Stimulated activated CD4-positive, alpha-beta T cell treated with anti-CD3 and anti-CD28 coated beads, Interleukin-12 subunit alpha, Interleukin-12 subunit beta, amount 100 ng/mL, for 48 hours (primary cell): ENCODE measurements at regions not wholly inside any gene's neighbourhood (a gene's known extent, or its start where the extent isn't known, plus 50 kb on each side); places are given as distances from the start of the nearest gene placed in this dataset.
"Not testable (repeated sequence)": the region's sequence is repeated elsewhere in the genome, so short reads cannot be mapped to it uniquely, and the experiment has no call there.

Experiments
- DNase-seq, 3 donors: peaks; one replicate each; pipeline ENCODE4 v3.0.0-alpha.2; 2020; ENCODE audit warnings: low read depth in 2 of 3, low spot score in 1 of 3

DNA sequence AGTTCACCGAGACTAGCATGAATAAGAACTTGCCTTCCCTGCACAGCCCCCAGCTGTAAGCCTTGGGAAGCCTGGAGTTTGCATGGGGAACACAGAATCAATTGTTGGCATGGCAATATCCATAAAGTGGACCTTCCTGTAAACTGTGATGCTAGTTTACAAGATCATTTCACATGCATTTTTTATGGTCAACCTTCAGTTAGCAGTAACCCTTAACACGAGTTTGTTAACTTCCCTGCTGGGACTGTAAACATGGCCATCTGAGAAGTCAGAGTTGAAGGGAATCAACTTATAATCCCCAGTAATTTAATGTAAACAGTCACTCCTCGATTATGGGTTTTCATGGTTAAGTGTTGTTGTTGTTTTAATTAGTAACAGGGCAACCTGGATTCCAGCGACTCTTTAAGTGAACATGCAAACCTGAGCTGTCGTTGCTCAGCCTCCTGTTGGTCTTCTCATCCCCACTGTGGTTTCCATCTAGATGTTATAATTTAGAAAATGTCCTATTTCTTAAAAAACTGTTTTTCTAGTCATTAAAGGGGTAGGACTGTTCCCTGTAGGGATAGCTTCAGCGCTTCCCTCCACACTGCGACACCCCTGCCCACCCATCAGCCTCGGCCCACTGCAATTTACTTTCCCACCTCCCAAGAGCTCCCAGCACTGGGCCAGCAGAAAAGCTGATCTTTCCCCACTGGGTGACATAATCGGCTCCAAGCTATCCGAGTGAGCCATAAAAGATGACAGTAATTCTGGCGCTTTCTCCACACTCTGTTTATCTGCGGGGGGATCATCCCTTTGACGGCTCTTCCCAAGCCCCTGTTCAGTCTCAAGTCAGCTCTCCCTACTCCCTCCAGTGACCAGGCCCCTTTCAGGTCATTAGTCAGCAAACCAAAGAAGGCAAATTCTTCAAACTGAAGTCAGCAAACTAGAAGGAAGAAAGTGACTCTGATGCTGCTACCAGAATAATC is 107.6 kb upstream of the IPO9 start:
- DNase-seq = no peak

DNA sequence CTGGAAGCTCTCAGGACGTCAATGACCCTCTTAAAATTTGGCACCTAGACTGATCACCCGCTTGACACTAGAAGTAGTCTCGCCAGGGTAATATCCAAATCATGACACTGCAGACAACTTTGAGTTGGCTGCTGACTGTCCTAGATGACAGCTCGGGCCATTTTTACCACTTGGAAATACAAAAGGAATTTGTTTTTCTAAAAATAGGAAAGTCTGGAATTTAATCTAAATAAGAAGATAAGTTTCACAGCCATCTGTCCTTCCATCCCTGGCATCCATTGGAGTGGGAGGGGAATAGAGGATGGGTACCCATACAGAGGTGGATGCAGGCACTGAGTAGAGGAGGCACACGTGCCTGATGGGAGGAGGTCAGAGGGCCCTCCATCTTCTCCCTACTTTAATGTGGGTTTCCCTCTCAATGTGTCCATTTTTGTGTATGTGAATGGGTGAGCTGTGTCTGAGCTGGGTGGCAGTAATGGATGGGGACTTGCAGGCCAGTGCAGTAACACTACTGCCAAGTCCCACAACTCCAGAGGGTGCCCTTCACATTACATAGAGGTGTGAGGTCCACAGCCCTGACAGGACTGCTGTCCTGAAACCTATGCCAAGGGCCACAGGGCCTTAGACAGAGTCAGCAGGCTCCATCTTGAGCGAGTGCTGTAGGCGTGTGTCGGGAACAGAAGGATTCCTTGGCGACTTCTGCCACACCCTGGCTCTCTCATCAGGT is 104.8 kb upstream of the IPO9 start:
- no peak for DNase-seq

DNA sequence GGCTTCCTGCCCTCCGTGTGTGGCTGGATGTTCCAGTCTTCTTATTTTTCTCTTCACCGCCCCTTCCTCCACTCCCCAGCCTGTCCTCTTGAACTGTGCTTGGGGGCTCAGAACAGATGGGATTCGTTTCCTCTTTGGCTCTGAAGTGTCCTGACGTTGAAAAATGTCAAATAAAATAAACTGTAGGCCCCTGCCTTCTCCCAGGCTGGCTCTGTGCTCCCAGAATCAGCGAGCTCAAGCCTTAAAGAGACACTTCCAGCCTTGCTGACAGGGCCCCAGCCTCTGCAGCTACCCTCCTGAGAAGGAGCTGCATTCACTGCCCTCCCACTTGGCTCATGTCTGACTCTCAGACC is 104.2 kb upstream of the IPO9 start:
- DNase-seq = no peak

DNA sequence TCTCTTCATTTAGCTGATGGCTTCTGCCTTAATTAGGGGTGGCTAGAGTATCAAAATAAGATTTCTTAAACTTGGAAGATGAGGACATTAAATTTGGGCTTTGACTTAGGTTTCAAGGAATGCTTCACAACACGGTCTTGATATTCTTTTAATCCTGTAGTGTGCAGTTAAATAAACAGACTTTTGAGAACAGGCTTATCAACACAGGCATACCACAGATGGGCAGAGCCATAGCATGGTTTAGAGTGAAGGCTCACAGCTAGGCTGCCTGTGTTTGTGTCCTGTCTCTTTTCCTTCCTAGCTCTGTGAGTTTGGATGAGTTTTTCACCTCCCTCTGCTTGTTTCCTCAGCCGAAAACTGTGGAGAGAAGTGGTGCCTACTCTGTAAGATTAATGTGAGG is 102.3 kb upstream of the IPO9 start:
- no peak for DNase-seq

DNA sequence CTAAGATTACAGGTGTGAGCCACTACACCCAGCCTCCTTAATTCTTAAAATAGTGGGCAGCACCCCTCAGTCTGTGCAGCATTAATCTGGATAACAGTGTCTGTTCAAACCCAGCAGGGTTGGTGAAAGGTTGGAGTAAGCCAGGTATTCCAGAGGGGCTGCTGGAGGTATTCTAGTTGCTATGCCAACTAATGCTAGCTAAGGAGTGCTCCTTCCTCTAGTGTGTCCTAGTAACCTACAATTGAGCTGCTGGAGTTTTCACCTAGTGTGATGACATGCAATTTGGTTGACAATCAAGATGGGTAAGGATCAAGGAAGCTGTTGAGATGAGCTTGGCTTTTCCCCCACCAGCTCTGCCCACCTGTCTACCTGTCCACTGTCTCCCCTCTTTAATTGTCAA is 100.2 kb upstream of the IPO9 start:
- no peak for DNase-seq

DNA sequence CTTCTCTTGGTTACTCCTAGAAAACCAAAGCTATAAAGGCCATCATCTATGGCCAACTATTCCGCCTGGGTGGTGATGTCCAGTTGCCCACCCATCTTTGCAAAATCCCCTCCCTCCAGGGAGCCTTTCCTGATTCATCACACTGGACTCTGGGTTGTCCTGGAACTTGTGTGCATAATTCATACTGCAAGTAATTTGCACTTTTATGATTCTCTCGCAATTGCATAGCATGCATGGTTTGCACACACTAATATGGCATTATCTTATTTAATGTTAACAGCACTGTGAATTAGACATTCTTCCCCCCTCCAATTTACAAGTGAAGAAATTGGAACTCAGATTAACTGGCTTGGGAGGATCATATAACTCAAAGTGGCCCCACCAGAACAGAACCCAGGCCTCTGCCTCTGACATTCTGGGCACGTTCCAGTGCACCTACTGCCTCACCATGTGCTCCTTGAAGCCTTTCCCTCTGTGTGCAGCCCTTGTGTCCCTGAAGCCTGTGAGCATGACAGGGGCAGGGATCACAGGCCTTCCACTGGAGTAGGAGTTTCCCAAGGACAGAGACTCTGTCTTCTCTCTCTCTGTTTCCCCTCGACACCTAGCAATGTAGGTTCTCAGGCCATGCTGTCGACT is 98.9 kb upstream of the IPO9 start:
- no peak for DNase-seq

DNA sequence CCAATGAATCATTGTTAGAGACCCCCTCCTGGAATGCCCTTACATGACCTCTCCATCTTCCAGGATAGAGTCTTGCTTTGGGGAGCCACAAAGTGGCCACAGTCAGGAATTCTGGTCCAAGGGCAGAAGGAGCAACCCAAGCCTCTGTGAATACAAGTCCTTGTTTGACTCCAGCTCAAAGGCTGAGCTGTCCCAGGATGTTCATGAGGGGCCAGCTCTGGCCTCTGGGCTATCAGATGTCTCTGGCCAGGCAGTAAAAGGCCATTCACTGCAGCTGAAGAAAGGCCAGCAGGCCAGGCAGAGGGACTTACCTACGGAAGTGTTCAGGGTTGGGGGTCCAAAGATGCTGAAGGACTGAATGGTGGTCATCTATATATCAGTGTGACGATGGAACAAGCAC is 98.3 kb upstream of the IPO9 start:
- no peak for DNase-seq

DNA sequence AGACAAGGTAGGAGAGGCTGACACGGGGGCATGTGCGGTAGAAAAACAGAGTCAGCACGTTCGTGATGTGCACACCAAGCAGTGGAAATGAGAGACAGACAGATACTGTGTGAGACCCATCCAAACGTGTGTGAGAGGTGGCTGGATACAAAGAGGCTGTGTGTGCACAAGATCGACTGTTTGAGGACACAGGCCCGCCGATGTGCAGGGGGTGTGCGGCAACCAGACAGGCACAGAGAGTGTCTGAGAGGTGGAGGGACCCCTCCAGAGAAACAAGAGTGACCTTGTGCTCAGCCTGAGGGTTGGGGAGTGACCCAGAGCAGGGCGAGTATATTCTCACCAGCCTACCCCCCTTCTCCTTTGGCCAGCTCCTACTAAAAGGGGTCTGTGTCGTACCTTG is 97.8 kb upstream of the IPO9 start:
- DNase-seq = no peak

DNA sequence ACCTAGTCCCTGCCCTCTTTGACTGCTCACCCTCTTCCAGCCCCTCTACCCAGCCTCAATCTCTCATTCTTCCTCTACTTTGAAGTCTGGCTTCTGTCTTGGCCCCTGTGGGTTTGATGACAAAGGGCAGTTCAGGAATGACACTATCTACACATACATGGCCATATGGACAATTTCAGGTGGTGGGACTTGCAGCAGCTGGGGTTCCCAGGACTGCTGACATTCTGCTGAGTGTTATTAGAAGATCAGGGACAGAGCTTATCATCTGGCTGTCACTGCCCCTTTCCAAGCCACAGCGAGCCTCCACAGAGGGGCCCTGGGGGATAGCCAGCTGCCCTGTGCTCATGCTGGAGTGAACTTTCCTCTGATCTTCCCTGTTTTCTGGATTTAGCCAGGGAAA is 97.4 kb upstream of the IPO9 start:
- DNase-seq = no peak

DNA sequence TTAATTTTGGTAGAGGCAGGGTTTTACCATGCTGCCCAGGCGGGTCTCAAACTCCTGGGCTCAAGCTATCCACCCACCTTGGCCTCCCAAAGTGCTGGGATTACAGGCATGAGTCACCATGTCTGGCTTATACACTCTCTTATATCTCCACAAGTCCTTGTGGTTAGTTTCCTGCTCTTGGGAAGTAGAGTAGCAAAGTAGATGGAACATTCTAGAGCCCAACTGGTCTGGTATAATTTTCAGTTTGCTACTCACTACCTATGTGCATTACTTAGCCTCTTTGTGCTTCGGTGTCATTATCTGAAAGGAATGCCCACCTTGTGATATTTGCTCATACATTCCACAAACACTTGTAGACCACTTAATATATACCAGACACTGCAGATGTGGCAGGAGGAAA is 96.6 kb upstream of the IPO9 start:
- DNase-seq = no peak

DNA sequence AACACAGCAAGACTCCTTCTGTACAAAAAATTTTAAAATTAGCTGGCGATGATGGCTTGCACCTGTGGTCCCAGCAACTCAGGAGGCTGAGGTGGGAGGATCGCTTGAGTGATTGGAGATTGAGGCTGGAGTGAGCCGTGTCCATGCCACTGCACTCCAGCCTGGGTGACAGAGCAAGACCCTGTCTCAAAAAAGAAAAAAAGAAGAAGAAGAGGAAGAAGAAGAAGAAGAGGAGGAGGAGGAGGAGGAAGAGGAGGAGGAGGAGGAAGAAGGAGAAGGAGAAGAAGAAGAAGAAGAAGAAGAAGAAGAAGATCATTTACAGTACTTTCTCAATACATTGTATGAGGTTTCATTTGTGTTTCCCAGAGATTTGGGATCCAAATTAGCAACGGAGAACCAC is 94.7 kb upstream of the IPO9 start:
- not testable (repeated sequence) for DNase-seq

DNA sequence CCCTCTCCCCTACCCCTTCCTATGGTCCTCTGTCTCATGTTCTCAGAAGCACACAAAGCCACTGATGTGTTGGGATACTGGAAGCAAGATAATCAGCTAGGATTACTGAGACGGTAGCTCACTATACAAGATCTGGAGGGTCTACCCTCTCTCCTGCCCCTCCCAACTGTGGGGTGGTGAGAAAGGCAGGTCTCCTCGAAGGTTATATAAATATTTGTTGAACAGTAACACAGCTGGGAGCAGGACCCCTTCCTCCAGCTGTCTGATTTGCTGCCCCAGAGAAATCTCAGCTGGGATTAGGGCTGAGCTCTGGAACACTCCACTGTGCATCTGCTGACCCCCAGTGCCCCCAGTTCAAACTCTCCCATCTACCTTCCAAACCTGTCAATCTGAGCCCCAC is 94.2 kb upstream of the IPO9 start:
- no peak for DNase-seq

DNA sequence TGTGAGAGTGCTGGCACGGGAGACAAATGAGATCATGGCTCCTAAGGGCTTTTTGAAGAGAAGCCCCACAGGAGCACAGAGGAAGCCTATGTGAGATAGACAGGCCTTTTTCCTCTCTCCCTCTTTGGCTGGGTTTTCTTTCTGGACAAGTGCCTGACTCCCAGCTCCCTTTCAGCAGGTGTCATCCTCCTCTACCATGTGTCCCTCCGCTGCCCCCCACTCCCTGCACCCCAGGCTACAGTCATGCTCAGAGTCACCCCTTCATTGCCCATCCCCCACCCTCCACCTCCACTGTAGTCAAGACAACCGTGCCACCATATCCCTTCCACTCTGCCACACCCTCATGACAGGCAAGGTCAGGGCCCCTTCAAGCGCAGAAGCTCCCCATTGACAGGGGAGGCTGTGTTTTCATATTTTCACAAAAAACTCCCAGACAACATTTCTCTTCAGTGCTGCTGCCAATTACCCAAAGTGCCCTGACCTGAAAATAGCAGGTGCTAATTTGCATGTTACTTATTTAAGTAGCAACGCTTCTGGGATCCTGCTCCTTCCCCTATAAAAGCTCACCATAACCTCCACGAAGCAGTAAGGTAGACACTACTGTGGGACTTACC is 92.1 kb upstream of the IPO9 start:
- no peak for DNase-seq

DNA sequence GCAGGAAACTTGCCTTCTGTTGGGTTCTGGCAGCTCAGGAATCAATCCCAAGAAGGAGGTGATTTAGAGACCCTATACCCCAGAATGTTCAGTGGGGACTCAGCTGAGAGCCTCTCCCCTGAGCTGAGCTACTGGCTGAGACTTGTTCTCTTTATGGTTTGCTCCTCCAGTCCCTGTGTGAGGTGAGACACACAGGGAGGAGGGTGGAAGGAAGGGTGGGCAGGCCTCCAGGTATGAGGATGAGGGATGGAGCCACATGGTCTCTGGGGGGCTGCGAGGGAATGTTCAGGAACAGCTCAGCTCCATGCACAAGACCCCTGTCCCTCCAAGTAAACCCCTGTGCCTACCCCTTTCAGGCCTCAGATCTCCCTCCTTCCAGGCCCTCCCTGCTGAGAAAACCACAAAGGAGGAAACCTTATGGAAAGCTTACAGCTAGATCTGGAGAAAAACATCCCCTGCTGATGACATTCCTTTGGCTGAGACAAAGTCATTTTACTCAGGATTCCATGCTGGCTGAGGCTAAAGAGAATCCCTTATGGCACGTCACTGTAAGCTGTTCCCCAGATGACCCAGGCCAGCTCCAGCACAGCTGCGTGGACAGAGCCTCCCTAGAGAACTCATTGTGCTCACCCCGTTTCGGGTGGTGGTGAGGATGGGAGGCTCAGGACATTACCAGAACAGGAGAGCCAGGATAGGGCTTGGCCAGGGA is 91.5 kb upstream of the IPO9 start:
- DNase-seq = no peak

DNA sequence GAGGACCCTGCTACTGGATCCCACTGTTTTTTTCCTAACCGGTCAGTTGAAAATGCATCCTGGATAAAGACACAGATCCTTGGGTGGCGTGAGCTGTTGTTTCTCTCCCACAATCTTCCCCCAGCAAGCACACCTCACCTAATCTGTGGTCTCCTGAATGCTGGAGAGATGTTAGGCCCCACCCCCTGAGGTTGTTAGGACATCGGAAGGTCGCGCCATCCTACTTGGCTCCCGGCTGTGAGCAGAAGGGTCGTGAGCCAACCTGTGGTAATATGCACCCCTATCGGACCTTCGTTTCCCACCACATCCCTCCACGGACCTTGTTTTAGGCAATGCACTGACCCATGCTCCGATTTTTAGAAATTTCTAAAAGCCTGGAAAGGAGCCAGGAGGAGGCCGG is 89.9 kb upstream of the IPO9 start:
- no peak for DNase-seq

DNA sequence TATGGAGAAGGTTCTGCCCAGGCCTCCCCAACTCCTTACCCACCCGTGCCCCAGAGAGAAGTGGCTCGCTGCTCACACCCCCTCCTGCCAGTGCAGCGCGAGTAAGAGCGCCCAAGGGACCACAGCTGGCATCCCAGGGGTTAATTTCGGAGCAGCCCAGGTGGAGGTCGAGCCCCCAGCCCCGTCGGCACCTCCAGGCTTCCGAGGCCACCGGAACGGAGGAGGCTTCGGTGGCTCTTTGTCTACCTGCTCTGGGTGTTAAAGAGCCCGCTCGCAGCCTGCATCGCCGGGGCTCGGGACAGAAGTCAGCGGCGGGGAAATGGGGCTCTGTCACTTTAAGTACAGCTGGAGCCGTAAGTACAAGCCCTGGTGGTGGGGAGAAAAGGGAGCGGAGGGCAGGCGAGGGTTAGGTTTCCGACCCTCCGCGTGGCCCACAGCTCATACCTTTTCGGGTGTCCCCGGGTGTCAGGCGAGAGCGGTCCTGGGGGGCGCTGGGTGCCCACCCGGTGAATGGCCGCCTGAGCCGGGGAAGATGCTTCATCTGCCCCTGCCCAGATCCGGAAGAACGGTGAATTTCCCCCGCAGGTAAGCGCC is 89.4 kb upstream of the IPO9 start:
- DNase-seq = peak; percentile 14 to 38 (median 26)

DNA sequence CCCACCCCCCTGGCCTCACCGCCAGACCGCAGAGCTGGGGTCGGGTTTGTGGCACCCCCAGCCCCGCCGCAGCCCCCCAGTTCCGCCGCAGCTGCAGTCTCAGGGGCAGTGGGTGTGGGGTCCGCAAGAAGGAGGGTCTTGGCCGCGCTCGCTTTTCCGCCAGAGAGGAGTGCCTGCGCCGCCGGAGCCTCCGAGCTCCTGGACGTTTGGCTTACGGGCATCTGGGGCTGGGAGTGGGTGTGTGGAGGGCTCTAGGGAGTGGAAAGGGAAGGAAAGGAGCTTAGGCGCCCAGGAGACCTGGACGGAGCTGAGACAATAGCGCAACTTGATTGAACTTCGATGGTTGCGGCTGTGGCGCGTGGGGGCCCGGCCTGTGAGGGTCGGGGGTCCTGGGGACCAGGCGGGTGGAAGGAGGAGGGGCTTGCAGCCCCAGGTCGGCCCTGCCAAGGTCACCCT is 88.8 kb upstream of the IPO9 start:
- DNase-seq = no peak

DNA sequence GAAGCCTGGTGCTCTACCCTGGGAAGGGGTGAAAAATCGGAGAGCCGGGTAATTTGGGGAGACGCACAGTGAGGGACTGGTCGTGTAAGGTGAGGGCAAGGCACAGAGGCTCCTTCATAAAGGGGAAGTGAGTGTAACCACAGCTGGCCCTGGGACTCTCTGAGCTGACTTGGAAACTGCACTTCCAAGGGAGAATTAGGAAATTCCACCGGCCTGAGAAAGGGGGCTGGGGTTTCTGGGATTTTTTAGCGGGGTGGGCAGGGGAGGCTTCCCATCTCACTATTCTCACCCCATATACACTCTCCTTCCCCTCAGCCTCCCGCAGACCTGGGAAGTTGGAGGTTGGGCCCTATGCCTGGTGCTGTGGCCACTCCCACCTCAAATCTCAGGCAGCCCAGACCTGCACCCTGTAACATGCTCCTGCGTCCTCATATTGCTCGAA is 88.3 kb upstream of the IPO9 start:
- no peak for DNase-seq

DNA sequence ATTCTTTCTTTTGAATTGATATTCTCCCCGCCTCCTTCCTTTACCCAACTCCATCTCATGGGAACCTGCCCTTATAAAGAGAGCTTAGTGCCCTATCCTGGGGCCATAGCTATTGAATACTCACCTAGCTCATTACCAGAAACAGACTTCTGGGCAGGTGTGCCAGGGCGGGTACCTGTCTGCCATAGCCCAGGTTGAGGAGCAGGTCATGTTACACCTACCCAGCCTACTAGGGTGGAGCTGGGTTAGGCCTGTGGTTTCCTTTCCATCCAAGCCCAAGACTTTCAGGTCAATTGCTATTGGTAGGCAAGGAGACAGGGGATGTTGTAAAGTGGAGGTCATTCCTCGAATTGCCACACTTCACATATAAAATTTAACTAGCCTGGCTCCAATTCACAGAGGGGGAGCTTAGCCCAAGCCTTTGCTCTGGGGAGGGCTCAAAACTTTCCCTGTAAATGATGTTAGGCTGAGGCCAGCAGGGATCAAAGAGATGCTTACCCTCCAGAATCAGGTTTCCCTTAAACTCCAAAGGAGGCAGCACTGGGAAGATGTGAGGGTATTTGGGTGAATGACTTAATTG is 87.1 kb upstream of the IPO9 start:
- no peak for DNase-seq

DNA sequence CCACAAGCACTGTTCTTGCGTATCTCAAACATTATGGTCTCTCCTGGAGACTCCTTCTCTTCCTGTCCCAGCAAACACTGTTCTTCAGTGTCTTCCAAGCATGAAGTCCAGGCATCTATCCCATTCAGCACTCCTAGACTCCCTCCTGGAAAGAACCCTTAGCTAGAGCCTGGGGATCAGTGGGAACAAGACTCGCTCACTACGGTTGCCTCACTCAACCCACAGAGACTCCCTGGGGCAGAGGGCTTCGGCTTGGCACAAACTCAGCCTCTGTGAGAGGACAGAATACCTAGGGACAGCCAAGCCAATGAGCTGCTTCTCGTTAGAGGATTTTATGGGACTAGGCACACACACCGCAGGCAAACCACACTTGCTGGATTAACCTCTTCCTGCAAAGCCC is 86.5 kb upstream of the IPO9 start:
- DNase-seq = no peak
